ENCODE measurements at regions not wholly inside any gene's neighbourhood (a gene's known extent, or its start where the extent isn't known, plus 50 kb on each side); places are given as distances from the start of the nearest gene placed in this dataset.

- no peak overlapping the region for H3K27ac ChIP-seq (ENCODE audit: low read depth)
- H3K36me3 ChIP-seq (ENCODE audit: insufficient read depth) = no peaks in the 10 kb centered on the region
- H3K4me3 ChIP-seq = no peak overlapping the region
- Mint-ChIP-seq H3K27me3 (ENCODE audit: insufficient read depth, low read depth, poor library complexity) (no peaks in the 10 kb centered on the region), H3K27ac (no peak overlapping the region), H3K9me3 (no peaks in the 10 kb centered on the region), H3K4me1 (peaks cover 4% of the 10 kb centered on the region; the same call in 2 of the 3 replicates), H3K36me3 (ENCODE audit: low read depth) (no peaks in the 10 kb centered on the region), H3K4me3 (no peak overlapping the region)
- no peaks in the 10 kb centered on the region for H3K9me2 ChIP-seq (ENCODE audit: insufficient read depth)
- no peak for ATAC-seq
- no peaks in the 10 kb centered on the region for H3K4me1 ChIP-seq (ENCODE audit: insufficient read depth)
- DNase-seq (ENCODE audit: low spot score) = peak; percentile 10
- no peaks in the 10 kb centered on the region for H3K27me3 ChIP-seq (ENCODE audit: insufficient read depth)
- no peak overlapping the region for H3K4me2 ChIP-seq
- no peak for TF ChIP-seq ETS1 (IDR thresholded peaks at IDR 0.05)
- no peak for TF ChIP-seq ZNF462 (CRISPR knock-in tag; IDR thresholded peaks at IDR 0.05)
- TF ChIP-seq STAT1 (IDR thresholded peaks at IDR 0.05; ENCODE audit: unreplicated experiment) = no peak
- no peak for TF ChIP-seq REST (IDR thresholded peaks at IDR 0.05; ENCODE audit: unreplicated experiment)
- TF ChIP-seq NANOG (IDR thresholded peaks at IDR 0.05; ENCODE audit: borderline replicate concordance) = no peak
- TF ChIP-seq CTCF (conservative IDR thresholded peaks at IDR 0.05; ENCODE audit: low read depth in 2 of 2) = peak; percentile 37 to 50; a peak in 3 of 4 replicates
- TF ChIP-seq CREB1 (CRISPR knock-in tag; IDR thresholded peaks at IDR 0.05; ENCODE audit: low read depth) = no peak
- no peaks in the 10 kb centered on the region for H4K20me1 ChIP-seq (replicated peaks; ENCODE audit: insufficient read depth)
- H3F3A ChIP-seq (replicated peaks; ENCODE audit: low read depth) = no peaks in the 10 kb centered on the region
- H2AFZ ChIP-seq = no peak overlapping the region
- no peaks in the 10 kb centered on the region for H3K79me2 ChIP-seq (replicated peaks; ENCODE audit: insufficient read depth)
Observed at GRCh38 chr2:145484448-145485097, 964.7 kb upstream of the ZEB2 start.

Data from GM23338 (cell line).